HG02588 (cell line): ENCODE measurements at regions not wholly inside any gene's neighbourhood (a gene's known extent, or its start where the extent isn't known, plus 50 kb on each side); places are given as distances from the start of the nearest gene placed in this dataset.

ENCODE experiments used
- ATAC-seq: cut with Tn5 transposase; IDR thresholded peaks from one replicate; pipeline ENCODE4 v1.9.1; 2021; ENCODE audit warnings: mild to moderate bottlenecking, moderate library complexity; ENCODE audit not compliant: unreplicated experiment

- ATAC-seq = no peak
Measured at GRCh38 chr14:54342806-54343205, 54.0 kb upstream of the CDKN3 start.

- ATAC-seq = no peak
Measured at GRCh38 chr14:54343272-54344121, 53.3 kb upstream of the CDKN3 start.

GRCh38 chr14:54344445-54344844 is 52.4 kb upstream of the CDKN3 start:
- no peak for ATAC-seq

- ATAC-seq = no peak
Measured at GRCh38 chr14:54346257-54346656, 50.5 kb upstream of the CDKN3 start.
